CD4-positive, alpha-beta T cell treated with Interleukin-17A for 4 hours (primary cell): ENCODE measurements at regions not wholly inside any gene's neighbourhood (a gene's known extent, or its start where the extent isn't known, plus 50 kb on each side); places are given as distances from the start of the nearest gene placed in this dataset.

Source experiments
- DNase-seq: peaks from one replicate; pipeline ENCODE4 v3.0.0-alpha.2; 2020; ENCODE audit warnings: mixed read lengths

- DNase-seq: no peak
Measured at GRCh38 chr15:57824186-57824585, 117.7 kb downstream of the POLR2M start.

GRCh38 chr15:57827021-57827420 is 120.5 kb downstream of the POLR2M start:
- no peak for DNase-seq

GRCh38 chr15:57827971-57828370 is 121.5 kb downstream of the POLR2M start:
- DNase-seq: no peak

GRCh38 chr15:57832183-57832582 is 125.7 kb downstream of the POLR2M start:
- DNase-seq: no peak

GRCh38 chr15:57835119-57835518 is 128.6 kb downstream of the POLR2M start:
- no peak for DNase-seq

GRCh38 chr15:57849317-57849716 is 142.8 kb downstream of the POLR2M start:
- no peak for DNase-seq

GRCh38 chr15:57854531-57854930 is 148.0 kb downstream of the POLR2M start:
- DNase-seq: no peak

GRCh38 chr15:57857871-57858270 is 151.4 kb downstream of the POLR2M start:
- no peak for DNase-seq

- DNase-seq: no peak
Measured at GRCh38 chr15:57859130-57859685, 152.7 kb downstream of the POLR2M start.

- peak; percentile 50 for DNase-seq
Measured at GRCh38 chr15:57861034-57861638, 154.6 kb downstream of the POLR2M start.

GRCh38 chr15:57861815-57862586 is 155.5 kb downstream of the POLR2M start:
- DNase-seq: no peak

- no peak for DNase-seq
Measured at GRCh38 chr15:57862761-57863160, 156.2 kb downstream of the POLR2M start.

GRCh38 chr15:57865294-57865693 is 158.8 kb downstream of the POLR2M start:
- no peak for DNase-seq

GRCh38 chr15:57866149-57866736 is 159.7 kb downstream of the POLR2M start:
- peak; percentile 59 for DNase-seq

GRCh38 chr15:57867970-57868798 is 161.7 kb downstream of the POLR2M start:
- DNase-seq: no peak

- DNase-seq: no peak
Measured at GRCh38 chr15:57870667-57871066, 164.2 kb downstream of the POLR2M start.

GRCh38 chr15:57872281-57873030 is 165.9 kb downstream of the POLR2M start:
- DNase-seq: no peak

- DNase-seq: no peak
Measured at GRCh38 chr15:57873564-57874209, 167.2 kb downstream of the POLR2M start.

- DNase-seq: no peak
Measured at GRCh38 chr15:57875347-57875746, 168.8 kb downstream of the POLR2M start.

- DNase-seq: no peak
Measured at GRCh38 chr15:57878573-57878972, 172.1 kb downstream of the POLR2M start.

GRCh38 chr15:57881361-57881760 is 174.8 kb downstream of the POLR2M start:
- no peak for DNase-seq

- no peak for DNase-seq
Measured at GRCh38 chr15:57881972-57882371, 175.5 kb downstream of the POLR2M start.
